ENCODE measurements at regions not wholly inside any gene's neighbourhood (a gene's known extent, or its start where the extent isn't known, plus 50 kb on each side); places are given as distances from the start of the nearest gene placed in this dataset.

GRCh38 chr9:30744871-30745270 lies 1639.6 kb upstream of the ACO1 start:
- no peaks in the 10 kb centered on the region for H3K9me3 ChIP-seq (ENCODE audit: control insufficient read depth, low read length)
- WGBS, 2 experiments (ENCODE audit: insufficient coverage in 1 of 2, insufficient read length in 1 of 2), result 71 to 90% methylated on average over 1 to 2 of the region's 2 CpGs

GRCh38 chr9:30746589-30746988 lies 1637.9 kb upstream of the ACO1 start:
- H3K27ac Mint-ChIP-seq, result no peak overlapping the region
- Histone ChIP-seq H3K27ac (ENCODE audit: low read depth, low read length) (no peak overlapping the region), H3K4me1 (ENCODE audit: control insufficient read depth, insufficient read depth, low read length) (no peaks in the 10 kb centered on the region), H3K36me3 (ENCODE audit: control insufficient read depth, insufficient read depth, low read length) (no peaks in the 10 kb centered on the region), H3K9ac (ENCODE audit: extremely low read depth, low read length, poor library complexity, severe bottlenecking) (no peak overlapping the region), H3K27me3 (ENCODE audit: control insufficient read depth, insufficient read depth, low read length, poor library complexity, severe bottlenecking) (no peaks in the 10 kb centered on the region), H3K4me3 (ENCODE audit: low read length) (no peak overlapping the region), H3K9me3 (ENCODE audit: control insufficient read depth, low read length) (no peaks in the 10 kb centered on the region)
- H3K27me3 Mint-ChIP-seq (ENCODE audit: insufficient read depth), result no peaks in the 10 kb centered on the region
- no peaks in the 10 kb centered on the region for H3K9me3 Mint-ChIP-seq
- no peak for DNase-seq
- no peaks in the 10 kb centered on the region for H3K36me3 Mint-ChIP-seq (ENCODE audit: low read depth)
- H3K4me3 Mint-ChIP-seq, result no peak overlapping the region
- no peaks in the 10 kb centered on the region for H3K4me1 Mint-ChIP-seq
- TF ChIP-seq CTCF (conservative IDR thresholded peaks at IDR 0.05), result no peak

More at GRCh38 chr9:30744871-30745270, 1639.6 kb upstream of the ACO1 start:
- no peak overlapping the region for H3K27ac ChIP-seq (ENCODE audit: low read depth, low read length)
- peak; percentile 19 for TF ChIP-seq CTCF (conservative IDR thresholded peaks at IDR 0.05)
- H3K4me1 Mint-ChIP-seq, result no peaks in the 10 kb centered on the region
- no peaks in the 10 kb centered on the region for H3K27me3 Mint-ChIP-seq (ENCODE audit: insufficient read depth)
- no peaks in the 10 kb centered on the region for H3K9me3 Mint-ChIP-seq
- no peak overlapping the region for H3K27ac Mint-ChIP-seq
- H3K36me3 Mint-ChIP-seq (ENCODE audit: low read depth), result no peaks in the 10 kb centered on the region
- no peaks in the 10 kb centered on the region for H3K4me1 ChIP-seq (ENCODE audit: control insufficient read depth, insufficient read depth, low read length)
- H3K27me3 ChIP-seq (ENCODE audit: control insufficient read depth, insufficient read depth, low read length, poor library complexity, severe bottlenecking), result no peaks in the 10 kb centered on the region
- H3K9ac ChIP-seq (ENCODE audit: extremely low read depth, low read length, poor library complexity, severe bottlenecking), result no peak overlapping the region
- no peak for DNase-seq
- H3K36me3 ChIP-seq (ENCODE audit: control insufficient read depth, insufficient read depth, low read length), result no peaks in the 10 kb centered on the region
- H3K4me3 Mint-ChIP-seq, result no peak overlapping the region
- H3K4me3 ChIP-seq (ENCODE audit: low read length), result no peak overlapping the region

GRCh38 chr9:30757723-30758122 lies 1626.7 kb upstream of the ACO1 start:
- peak overlapping the region; percentile 20 for H3K27ac Mint-ChIP-seq
- Histone ChIP-seq H3K27me3 (ENCODE audit: control insufficient read depth, insufficient read depth, low read length, poor library complexity, severe bottlenecking) (no peaks in the 10 kb centered on the region), H3K27ac (ENCODE audit: low read depth, low read length) (no peak overlapping the region), H3K9ac (ENCODE audit: extremely low read depth, low read length, poor library complexity, severe bottlenecking) (no peak overlapping the region), H3K36me3 (ENCODE audit: control insufficient read depth, insufficient read depth, low read length) (no peaks in the 10 kb centered on the region), H3K4me1 (ENCODE audit: control insufficient read depth, insufficient read depth, low read length) (no peaks in the 10 kb centered on the region), H3K9me3 (ENCODE audit: control insufficient read depth, low read length) (no peaks in the 10 kb centered on the region), H3K4me3 (ENCODE audit: low read length) (no peak overlapping the region)
- H3K4me1 Mint-ChIP-seq, result no peaks in the 10 kb centered on the region
- H3K9me3 Mint-ChIP-seq, result no peaks in the 10 kb centered on the region
- TF ChIP-seq CTCF (conservative IDR thresholded peaks at IDR 0.05), result no peak
- WGBS, 2 experiments (ENCODE audit: insufficient coverage in 1 of 2, insufficient read length in 1 of 2), result 91% methylated on average over 8 of the region's 8 CpGs; no CpG with 5 or more reads in 1 of the 2 experiments
- no peak for DNase-seq
- H3K36me3 Mint-ChIP-seq (ENCODE audit: low read depth), result no peaks in the 10 kb centered on the region
- H3K27me3 Mint-ChIP-seq (ENCODE audit: insufficient read depth), result no peaks in the 10 kb centered on the region
- H3K4me3 Mint-ChIP-seq, result no peak overlapping the region
